Heart left ventricle (tissue), 16 donors: ENCODE measurements at regions not wholly inside any gene's neighbourhood (a gene's known extent, or its start where the extent isn't known, plus 50 kb on each side); places are given as distances from the start of the nearest gene placed in this dataset.

Experiments used
- ATAC-seq, 4 donors: fragments of 200-7000 bp; cut with Tn5 transposase; one replicate each; pipeline ENCODE4 v1.9.1; 2020 to 2022; ENCODE audit warnings: moderate library complexity in 4 of 4, mild to moderate bottlenecking in 3 of 4, moderate number of reproducible peaks in 1 of 4
- DNase-seq, 5 donors: peaks; one replicate each; pipeline ENCODE4 v3.0.0-alpha.2; 2020
- H3K27ac ChIP-seq, 12 donors: fragments of 200-600 bp; sonication (generic) in 4 of 12; one replicate each; pipeline versions ENCODE4 v1.5.0 to v1.8.0; 2016 to 2022; ENCODE audit warnings: mild to moderate bottlenecking in 2 of 12
- H3K27me3 ChIP-seq, 9 donors: fragments of 200-600 bp; sonication (generic) in 2 of 9; one replicate each; pipeline versions ENCODE4 v1.5.1 to v1.8.0; 2016 to 2022; ENCODE audit warnings: mild to moderate bottlenecking in 3 of 9
- H3K36me3 ChIP-seq, 9 donors: fragments of 200-600 bp; sonication (generic) in 2 of 9; one replicate each; pipeline versions ENCODE4 v1.5.0 to v1.8.0; 2018 to 2022; ENCODE audit warnings: mild to moderate bottlenecking in 2 of 9
- H3K4me1 ChIP-seq, 12 donors: fragments of 200-600 bp; sonication (generic) in 4 of 12; one replicate each; pipeline versions ENCODE4 v1.5.0 to v1.8.0; 2016 to 2022; ENCODE audit warnings: mild to moderate bottlenecking in 3 of 12
- H3K4me3 ChIP-seq, 12 donors: fragments of 200-600 bp; sonication (generic) in 4 of 12; one replicate each; pipeline versions ENCODE4 v1.5.0 to v1.8.0; 2017 to 2022; ENCODE audit warnings: mild to moderate bottlenecking in 9 of 12, moderate library complexity in 4 of 12
- H3K9me3 ChIP-seq, 12 donors: fragments of 200-600 bp; sonication (generic) in 4 of 12; one replicate each; pipeline versions ENCODE4 v1.5.0 to v1.8.0; 2016 to 2022; ENCODE audit warnings: mild to moderate bottlenecking in 1 of 12
- CTCF ChIP-seq, 12 donors: fragments of 200-600 bp; sonication (generic) in 4 of 12; IDR thresholded peaks; one replicate each; pipeline versions ENCODE4 v1.5.0 to v1.8.0; 2018 to 2022; ENCODE audit warnings: antibody characterized with exemption in 12 of 12, mild to moderate bottlenecking in 5 of 12
- POLR2A ChIP-seq, 2 donors: fragments of 450-650 bp; IDR thresholded peaks; one replicate each; pipeline ENCODE4 v1.6.1; 2017; ENCODE audit warnings: antibody characterized with exemption in 2 of 2, mild to moderate bottlenecking in 2 of 2, moderate library complexity in 2 of 2
- WGBS, 4 donors: extraction: QIAGEN DNeasy Blood & Tissue Kit in 2 of 4; methylation state at CpG; one replicate each; pipeline versions ENCODE4 v1.1.5 to v1.1.7; 2013 to 2018; 5-methylcytosine and 5-hydroxymethylcytosine counted together
- intact Hi-C, 10 donors: fragments of 100-400 bp; cut with DNase I; formaldehyde crosslinking; loops; one replicate each; pipeline versions ENCODE4 v1.11.1 to v1.14.2; 2022
- donor health status: ischemic (EF 13 %, LVEDD 7.1; RV severe dilation, severe dysfunction).
- donor health status: healthy with polysubstance abuse.
- donor health status: DM: no; HTN: yes; CAD: no.
- donor health status: DM: no; HTN: no; CAD: no.
- donor health status: ischemic (EF 25% LVEDD 6.9; RV normal size, moderate dysfunction).
- donor health status: ischemic (EF 25% LVEDD 5.7; RV mildly dilated, moderate dysfunction).
- donor health status: healthy.
- donor health status: DM: yes; HTN: yes; CAD: no.
- donor health status: ischemic (EF 35%, LVEDD 5.7; RV mildly dilated, moderate dysfunction).
- donor health status: nonischemic (EF 11% LVEDD 7.7; RV severe dilation, severe dysfunction).
- donor health status: DM: yes; HTN: yes; CAD: no.
- donor health status: PGD.
- donor health status: ischemic (EF 29% LVEDD 5.4; RV normal size, mild dysfunction).
- donor health status: nonischemic (EF 23%, LVEDD 6.1; RV moderate dilation, normal function).

DNA sequence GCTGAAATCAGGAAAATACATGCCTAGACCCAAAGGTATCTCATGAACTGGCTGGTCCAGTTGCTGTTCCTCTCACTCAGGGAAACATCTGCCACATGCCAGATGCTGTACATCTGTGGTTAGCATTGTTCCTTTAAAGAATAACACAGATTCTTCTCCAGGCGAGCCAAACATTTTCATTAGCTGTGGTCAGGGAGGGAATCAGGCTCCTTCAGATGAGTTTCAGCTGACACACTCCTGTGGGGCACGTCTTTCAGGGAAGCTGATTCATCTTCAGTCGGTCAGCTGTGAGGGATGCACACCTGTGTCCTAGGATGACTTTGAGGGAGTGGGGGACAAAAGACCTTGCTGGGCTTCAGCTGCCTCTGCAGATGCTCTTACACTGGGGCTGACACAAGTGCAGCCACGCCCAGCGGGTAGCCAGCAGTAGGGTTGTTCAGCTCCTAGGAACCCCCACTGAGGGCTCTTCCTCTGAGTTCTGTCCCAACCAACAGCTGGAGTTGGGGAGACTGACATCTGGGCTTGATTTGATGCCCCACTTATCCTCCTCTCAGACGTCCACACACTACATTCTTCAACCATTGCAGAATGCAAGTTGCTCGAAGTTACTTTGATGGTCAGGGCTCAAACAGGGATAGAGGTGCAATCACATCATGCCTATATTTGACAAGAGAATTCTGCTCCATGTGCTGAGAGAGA lies 155.0 kb downstream of the NUAK1 start:
- intact Hi-C loops: loop anchor here in 2 of 10 donors (5.0 kb wide), 3 partner anchors 39 to 166 kb away; partner anchors contain the start of gene NUAK1 (in 1 of the 2)
- 66 to 82% (median 74%) methylated on average over 7 of the region's 7 CpGs for WGBS, 4 donors
- no peaks in the 10 kb centered on the region for H3K9me3 ChIP-seq
- peaks cover 0 to 17% (median 6%) of the 10 kb centered on the region in 12 donors for H3K4me1 ChIP-seq
- TF ChIP-seq POLR2A (IDR thresholded peaks at IDR 0.05) (no peak), CTCF (IDR thresholded peaks at IDR 0.05) (no peak)
- no peak overlapping the region for H3K4me3 ChIP-seq
- no peaks in the 10 kb centered on the region for H3K27me3 ChIP-seq
- no peak overlapping the region for H3K27ac ChIP-seq
- no peaks in the 10 kb centered on the region for H3K36me3 ChIP-seq
- ATAC-seq: no peak
- DNase-seq: no peak

DNA sequence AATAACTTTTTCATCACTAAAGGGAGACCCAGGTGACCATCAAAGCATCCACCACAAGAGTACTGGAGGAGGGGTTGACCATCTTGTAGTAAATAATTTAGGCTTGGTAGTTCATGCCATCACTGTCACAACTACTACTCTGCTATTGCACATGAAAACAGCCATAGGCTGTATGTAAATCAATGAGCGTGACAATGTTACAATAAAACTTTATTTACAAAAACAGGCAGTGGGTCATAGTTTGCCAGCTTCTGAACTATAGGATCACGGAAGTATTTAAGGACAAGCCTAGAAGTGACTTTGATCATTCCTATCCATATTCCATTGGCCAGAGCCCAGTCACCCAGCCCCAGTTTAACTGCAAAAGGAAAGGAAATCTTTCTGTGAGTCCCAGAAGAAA lies 153.4 kb downstream of the NUAK1 start:
- Histone ChIP-seq H3K36me3 (no peaks in the 10 kb centered on the region), H3K27ac (no peak overlapping the region), H3K27me3 (no peaks in the 10 kb centered on the region), H3K4me3 (no peak overlapping the region), H3K9me3 (no peaks in the 10 kb centered on the region), H3K4me1 (peaks cover 0 to 17% (median 6%) of the 10 kb centered on the region in 12 donors)
- ATAC-seq (no peak), DNase-seq (no peak)
- TF ChIP-seq POLR2A (IDR thresholded peaks at IDR 0.05): no peak
- no peak for TF ChIP-seq CTCF (IDR thresholded peaks at IDR 0.05)
- 76 to 100% (median 87%) methylated on average over 2 of the region's 2 CpGs for WGBS, 4 donors
- intact Hi-C loops: no loop called here

- WGBS, 4 donors: 62 to 94% (median 81%) methylated on average over 3 to 4 of the region's 4 CpGs
- no peaks in the 10 kb centered on the region for H3K27me3 ChIP-seq
- ATAC-seq: no peak
- no peak overlapping the region for H3K4me3 ChIP-seq
- H3K9me3 ChIP-seq: no peaks in the 10 kb centered on the region
- intact Hi-C loops: no loop called here
- H3K36me3 ChIP-seq: no peaks in the 10 kb centered on the region
- TF ChIP-seq CTCF (IDR thresholded peaks at IDR 0.05) (no peak), POLR2A (IDR thresholded peaks at IDR 0.05) (no peak)
- H3K4me1 ChIP-seq: peaks cover 0 to 10% (median 3%) of the 10 kb centered on the region in 12 donors
- no peak for DNase-seq
- no peak overlapping the region for H3K27ac ChIP-seq
Measured at GRCh38 chr12:105986779-105987684, 151.7 kb downstream of the NUAK1 start.

- no peaks in the 10 kb centered on the region for H3K9me3 ChIP-seq
- no peaks in the 10 kb centered on the region for H3K36me3 ChIP-seq
- peaks cover 0 to 4% (median 2%) of the 10 kb centered on the region in 12 donors for H3K4me1 ChIP-seq
- TF ChIP-seq CTCF (IDR thresholded peaks at IDR 0.05) (no peak), POLR2A (IDR thresholded peaks at IDR 0.05) (no peak)
- 93 to 95% (median 94%) methylated on average over 3 of the region's 3 CpGs for WGBS, 4 donors
- intact Hi-C loops: no loop called here
- ATAC-seq: no peak
- H3K27me3 ChIP-seq: no peaks in the 10 kb centered on the region
- no peak overlapping the region for H3K4me3 ChIP-seq
- no peak overlapping the region for H3K27ac ChIP-seq
- no peak for DNase-seq
Measured at GRCh38 chr12:105987685-105988035, 151.1 kb downstream of the NUAK1 start.
